Suprapubic skin (tissue), 4 donors: ENCODE measurements at regions not wholly inside any gene's neighbourhood (a gene's known extent, or its start where the extent isn't known, plus 50 kb on each side); places are given as distances from the start of the nearest gene placed in this dataset.

Experiments
- DNase-seq, 2 donors: peaks; one replicate each; pipeline ENCODE4 v3.0.0-alpha.2; 2019; ENCODE audit warnings: low spot score in 2 of 2
- H3K27ac ChIP-seq: fragments of 200-600 bp; sonication (generic); one replicate; pipeline ENCODE4 v1.5.1; 2019
- H3K27me3 ChIP-seq: fragments of 200-600 bp; sonication (generic); one replicate; pipeline ENCODE4 v1.5.1; 2019
- H3K36me3 ChIP-seq: fragments of 200-600 bp; sonication (generic); one replicate; pipeline ENCODE4 v1.5.1; 2019
- H3K4me1 ChIP-seq: fragments of 200-600 bp; sonication (generic); one replicate; pipeline ENCODE4 v1.5.1; 2019
- H3K4me3 ChIP-seq: fragments of 200-600 bp; sonication (generic); one replicate; pipeline ENCODE4 v1.5.1; 2019; ENCODE audit warnings: mild to moderate bottlenecking
- H3K9me3 ChIP-seq: fragments of 200-600 bp; sonication (generic); one replicate; pipeline ENCODE4 v1.5.1; 2019
- EP300 ChIP-seq: sonication (generic); formaldehyde crosslinking; IDR thresholded peaks from one replicate; pipeline ENCODE4 v1.6.1; 2017; ENCODE audit warnings: antibody characterized with exemption
- POLR2A ChIP-seq, 2 donors: fragments of 450-650 bp; IDR thresholded peaks; one replicate each; pipeline ENCODE4 v1.6.1; 2017; ENCODE audit warnings: antibody characterized with exemption in 2 of 2, mild to moderate bottlenecking in 2 of 2, moderate library complexity in 2 of 2
- POLR2AphosphoS5 ChIP-seq, 3 donors: sonication (generic); formaldehyde crosslinking; IDR thresholded peaks; one replicate each; pipeline ENCODE4 v1.6.1; 2017; ENCODE audit warnings: antibody characterized with exemption in 3 of 3
- WGBS: methylation state at CpG from one replicate; pipeline ENCODE4 v1.1.5; 2018; 5-methylcytosine and 5-hydroxymethylcytosine counted together
- TF ChIP-seq, protein P1 (sequence below), 2 donors: fragments of 200-600 bp in 1 of 2; fragments of 450-650 bp in 1 of 2; sonication (generic) in 1 of 2; IDR thresholded peaks; one replicate each; pipeline ENCODE4 v1.5.1; 2016 to 2019; ENCODE audit warnings: antibody characterized with exemption in 2 of 2, mild to moderate bottlenecking in 1 of 2, moderate library complexity in 1 of 2

GRCh38 chr2:156797832-156798231 lies 361.7 kb downstream of the GPD2 start:
- Histone ChIP-seq H3K36me3 (no peaks in the 10 kb centered on the region), H3K27ac (no peak overlapping the region), H3K9me3 (no peaks in the 10 kb centered on the region), H3K27me3 (no peaks in the 10 kb centered on the region), H3K4me1 (peaks cover under 1% of the 10 kb centered on the region), H3K4me3 (no peak overlapping the region)
- 95% methylated on average over 2 of the region's 2 CpGs for WGBS
- no peak for TF ChIP-seq EP300
- no peak for TF ChIP-seq POLR2A (IDR thresholded peaks at IDR 0.05)
- TF ChIP-seq, protein P1, sequence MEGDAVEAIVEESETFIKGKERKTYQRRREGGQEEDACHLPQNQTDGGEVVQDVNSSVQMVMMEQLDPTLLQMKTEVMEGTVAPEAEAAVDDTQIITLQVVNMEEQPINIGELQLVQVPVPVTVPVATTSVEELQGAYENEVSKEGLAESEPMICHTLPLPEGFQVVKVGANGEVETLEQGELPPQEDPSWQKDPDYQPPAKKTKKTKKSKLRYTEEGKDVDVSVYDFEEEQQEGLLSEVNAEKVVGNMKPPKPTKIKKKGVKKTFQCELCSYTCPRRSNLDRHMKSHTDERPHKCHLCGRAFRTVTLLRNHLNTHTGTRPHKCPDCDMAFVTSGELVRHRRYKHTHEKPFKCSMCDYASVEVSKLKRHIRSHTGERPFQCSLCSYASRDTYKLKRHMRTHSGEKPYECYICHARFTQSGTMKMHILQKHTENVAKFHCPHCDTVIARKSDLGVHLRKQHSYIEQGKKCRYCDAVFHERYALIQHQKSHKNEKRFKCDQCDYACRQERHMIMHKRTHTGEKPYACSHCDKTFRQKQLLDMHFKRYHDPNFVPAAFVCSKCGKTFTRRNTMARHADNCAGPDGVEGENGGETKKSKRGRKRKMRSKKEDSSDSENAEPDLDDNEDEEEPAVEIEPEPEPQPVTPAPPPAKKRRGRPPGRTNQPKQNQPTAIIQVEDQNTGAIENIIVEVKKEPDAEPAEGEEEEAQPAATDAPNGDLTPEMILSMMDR (IDR thresholded peaks at IDR 0.05): no peak
- TF ChIP-seq POLR2AphosphoS5 (IDR thresholded peaks at IDR 0.05): no peak
- DNase-seq: no peak

- Histone ChIP-seq H3K9me3 (no peaks in the 10 kb centered on the region), H3K27me3 (no peaks in the 10 kb centered on the region), H3K4me1 (peaks cover 6% of the 10 kb centered on the region), H3K4me3 (no peak overlapping the region), H3K36me3 (no peaks in the 10 kb centered on the region), H3K27ac (no peak overlapping the region)
- DNase-seq: no peak
- WGBS: 74% methylated on average over 3 of the region's 3 CpGs
- TF ChIP-seq, protein P1 (IDR thresholded peaks at IDR 0.05): no peak
- TF ChIP-seq POLR2AphosphoS5 (IDR thresholded peaks at IDR 0.05): no peak
- no peak for TF ChIP-seq EP300
- no peak for TF ChIP-seq POLR2A (IDR thresholded peaks at IDR 0.05)
Observed at GRCh38 chr2:156800065-156800653, 364.0 kb downstream of the GPD2 start.

GRCh38 chr2:156800781-156801361 lies 364.7 kb downstream of the GPD2 start:
- 84% methylated on average over 8 of the region's 8 CpGs for WGBS
- Histone ChIP-seq H3K27me3 (no peaks in the 10 kb centered on the region), H3K4me1 (peaks cover 6% of the 10 kb centered on the region), H3K9me3 (no peaks in the 10 kb centered on the region), H3K27ac (no peak overlapping the region), H3K4me3 (no peak overlapping the region), H3K36me3 (no peaks in the 10 kb centered on the region)
- DNase-seq: no peak
- TF ChIP-seq POLR2A (IDR thresholded peaks at IDR 0.05): no peak
- TF ChIP-seq, protein P1 (IDR thresholded peaks at IDR 0.05): no peak
- no peak for TF ChIP-seq EP300
- no peak for TF ChIP-seq POLR2AphosphoS5 (IDR thresholded peaks at IDR 0.05)

GRCh38 chr2:156803243-156803642 lies 367.1 kb downstream of the GPD2 start:
- no peak for TF ChIP-seq POLR2AphosphoS5 (IDR thresholded peaks at IDR 0.05)
- no peak for TF ChIP-seq EP300
- TF ChIP-seq, protein P1 (IDR thresholded peaks at IDR 0.05): no peak
- no peak for TF ChIP-seq POLR2A (IDR thresholded peaks at IDR 0.05)
- 32% methylated on average over 10 of the region's 10 CpGs for WGBS
- H3K4me3 ChIP-seq: peak overlapping the region; percentile 22

DNA sequence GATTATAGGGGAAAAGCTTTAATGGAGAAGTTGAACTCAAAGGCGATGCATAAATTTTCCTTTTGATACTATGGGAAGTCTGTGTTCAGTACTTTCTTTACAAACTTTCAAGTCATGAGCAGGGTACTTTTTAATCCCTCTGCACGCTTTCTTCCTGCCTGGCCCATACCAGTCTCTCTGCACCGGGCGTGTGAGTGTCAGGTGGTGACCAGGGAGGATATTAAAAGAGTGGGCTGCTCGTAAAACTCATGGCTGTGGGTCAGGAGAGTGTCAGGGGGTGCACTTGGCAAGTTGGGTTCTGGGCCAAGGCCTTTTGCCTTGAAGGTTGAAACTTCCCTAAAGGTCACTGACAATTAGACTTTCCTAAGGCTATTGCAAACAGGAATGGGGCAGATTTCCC lies 367.8 kb downstream of the GPD2 start:
- peaks cover 6% of the 10 kb centered on the region for H3K4me1 ChIP-seq

More at GRCh38 chr2:156803243-156803642, 367.1 kb downstream of the GPD2 start:
- no peaks in the 10 kb centered on the region for H3K36me3 ChIP-seq
- DNase-seq: no peak
- H3K27ac ChIP-seq: no peak overlapping the region
- H3K4me1 ChIP-seq: peaks cover 6% of the 10 kb centered on the region
- H3K27me3 ChIP-seq: no peaks in the 10 kb centered on the region
- H3K9me3 ChIP-seq: no peaks in the 10 kb centered on the region

More for the DNA sequence above, 367.8 kb downstream of the GPD2 start:
- no peaks in the 10 kb centered on the region for H3K36me3 ChIP-seq
- H3K9me3 ChIP-seq: no peaks in the 10 kb centered on the region
- H3K27ac ChIP-seq: no peak overlapping the region
- WGBS: 82% methylated on average over 5 of the region's 5 CpGs
- no peak for DNase-seq
- no peak for TF ChIP-seq POLR2A (IDR thresholded peaks at IDR 0.05)
- TF ChIP-seq, protein P1 (IDR thresholded peaks at IDR 0.05): no peak
- no peak for TF ChIP-seq EP300
- no peak for TF ChIP-seq POLR2AphosphoS5 (IDR thresholded peaks at IDR 0.05)
- no peaks in the 10 kb centered on the region for H3K27me3 ChIP-seq
- H3K4me3 ChIP-seq: no peak overlapping the region
